HepG2 (cell line): ENCODE measurements at regions not wholly inside any gene's neighbourhood (a gene's known extent, or its start where the extent isn't known, plus 50 kb on each side); places are given as distances from the start of the nearest gene placed in this dataset.
"Not testable (repeated sequence)": the region's sequence is repeated elsewhere in the genome, so short reads cannot be mapped to it uniquely, and the experiment has no call there.

ENCODE experiments used
- BORCS8-MEF2B ChIP-seq: sonication (generic); formaldehyde crosslinking; IDR thresholded peaks from 2 replicates; pipeline ENCODE4 v1.8.0; 2022; ENCODE audit warnings: mild to moderate bottlenecking, missing genetic modification reagents
- POLR2A ChIP-seq, 2 experiments: IDR thresholded peaks; 2 replicates each; pipeline ENCODE4 v1.6.1; 2011; ENCODE audit warnings: low read depth in 2 of 2, low read length in 2 of 2, mild to moderate bottlenecking in 1 of 2, moderate library complexity in 1 of 2; ENCODE audit not compliant: insufficient read depth in 1 of 2
- POLR2AphosphoS5 ChIP-seq: IDR thresholded peaks from 2 replicates; pipeline ENCODE4 v1.6.1; 2012; ENCODE audit warnings: low read depth, low read length
- SYNCRIP ChIP-seq: fragments of 200-400 bp; formaldehyde crosslinking; IDR thresholded peaks from 2 replicates; pipeline ENCODE4 v1.6.1; 2018; ENCODE audit warnings: mild to moderate bottlenecking, low read depth, low read length; ENCODE audit not compliant: insufficient read depth
- ZNF124 ChIP-seq: sonication (generic); formaldehyde crosslinking; IDR thresholded peaks from 2 replicates; pipeline ENCODE4 v1.4.0; 2020; ENCODE audit warnings: missing genetic modification reagents
- ZNF234 ChIP-seq: sonication (generic); formaldehyde crosslinking; conservative IDR thresholded peaks from 2 replicates; pipeline ENCODE4 v1.5.1; 2020; ENCODE audit warnings: mild to moderate bottlenecking, missing genetic modification reagents

DNA sequence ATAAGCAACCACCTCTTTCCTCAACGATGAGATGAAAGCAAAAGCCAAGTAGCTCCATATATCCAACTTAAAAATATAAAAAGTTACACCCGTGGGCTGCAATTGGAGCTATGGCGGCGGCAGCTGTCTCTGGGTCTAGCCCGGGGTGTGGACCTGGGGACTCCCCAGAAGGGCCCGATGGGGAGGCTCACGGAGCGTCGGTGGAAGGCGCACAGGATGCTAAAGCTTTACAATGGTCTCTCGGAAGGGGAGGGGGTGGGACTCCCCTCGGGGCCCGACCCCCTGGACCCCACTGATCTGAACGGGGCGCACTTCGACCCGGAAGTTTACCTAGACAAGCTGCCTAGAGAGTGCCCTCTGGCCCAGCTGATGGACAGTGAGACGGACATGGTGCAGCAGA is 118.7 kb upstream of the HMX1 start:
- TF ChIP-seq POLR2A (IDR thresholded peaks at IDR 0.05; ENCODE audit: insufficient read depth in 1 of 2, low read depth in 2 of 2, low read length in 2 of 2); POLR2AphosphoS5; SYNCRIP; BORCS8-MEF2B (CRISPR knock-in tag); ZNF234 (CRISPR knock-in tag); ZNF124: not testable (repeated sequence)
